Fibroblast of skin of left biceps (primary cell): ENCODE measurements at regions not wholly inside any gene's neighbourhood (a gene's known extent, or its start where the extent isn't known, plus 50 kb on each side); places are given as distances from the start of the nearest gene placed in this dataset.

Experiments
- DNase-seq, 2 experiments: peaks; one replicate each; pipeline ENCODE4 v3.0.0-alpha.2; 2013; ENCODE audit warnings: low read depth in 2 of 2

- no peak for DNase-seq
Measured at GRCh38 chr3:59142556-59142955, 92.7 kb upstream of the CFAP20DC start.

- no peak for DNase-seq
Measured at GRCh38 chr3:59138966-59139365, 89.1 kb upstream of the CFAP20DC start.

- DNase-seq: no peak
Measured at GRCh38 chr3:59137415-59137814, 87.6 kb upstream of the CFAP20DC start.

- DNase-seq: no peak
Measured at GRCh38 chr3:59136081-59136480, 86.3 kb upstream of the CFAP20DC start.

GRCh38 chr3:59135096-59135495, 85.3 kb upstream of the CFAP20DC start:
- DNase-seq: no peak

- DNase-seq: peak; percentile 64 to 77
Measured at GRCh38 chr3:59133311-59133710, 83.5 kb upstream of the CFAP20DC start.

GRCh38 chr3:59131016-59131766, 81.4 kb upstream of the CFAP20DC start:
- DNase-seq: peak; percentile 47

- no peak for DNase-seq
Measured at GRCh38 chr3:59128685-59129084, 78.9 kb upstream of the CFAP20DC start.

GRCh38 chr3:59127071-59127470, 77.2 kb upstream of the CFAP20DC start:
- DNase-seq: peak; percentile 45 to 47

- DNase-seq: no peak
Measured at GRCh38 chr3:59126446-59126845, 76.6 kb upstream of the CFAP20DC start.

GRCh38 chr3:59121346-59122144, 71.7 kb upstream of the CFAP20DC start:
- DNase-seq: no peak

- DNase-seq: no peak
Measured at GRCh38 chr3:59118928-59119327, 69.1 kb upstream of the CFAP20DC start.

GRCh38 chr3:59117396-59117795, 67.6 kb upstream of the CFAP20DC start:
- no peak for DNase-seq

GRCh38 chr3:59116233-59116537, 66.4 kb upstream of the CFAP20DC start:
- DNase-seq: no peak

- DNase-seq: no peak
Measured at GRCh38 chr3:59115364-59116232, 65.8 kb upstream of the CFAP20DC start.

GRCh38 chr3:59107856-59108815, 58.3 kb upstream of the CFAP20DC start:
- DNase-seq: no peak

GRCh38 chr3:59106085-59106648, 56.3 kb upstream of the CFAP20DC start:
- no peak for DNase-seq

- no peak for DNase-seq
Measured at GRCh38 chr3:59103552-59103951, 53.7 kb upstream of the CFAP20DC start.

GRCh38 chr3:59101231-59101736, 51.5 kb upstream of the CFAP20DC start:
- no peak for DNase-seq
